NCI-H2227 (cell line): ENCODE measurements at regions not wholly inside any gene's neighbourhood (a gene's known extent, or its start where the extent isn't known, plus 50 kb on each side); places are given as distances from the start of the nearest gene placed in this dataset.
"Not testable (repeated sequence)": the region's sequence is repeated elsewhere in the genome, so short reads cannot be mapped to it uniquely, and the experiment has no call there.

Experiments used
- DNase-seq: peaks from one replicate; lab custom pipeline; 2025; ENCODE audit not compliant: unreplicated experiment; lab: John Stamatoyannopoulos, UW

DNA sequence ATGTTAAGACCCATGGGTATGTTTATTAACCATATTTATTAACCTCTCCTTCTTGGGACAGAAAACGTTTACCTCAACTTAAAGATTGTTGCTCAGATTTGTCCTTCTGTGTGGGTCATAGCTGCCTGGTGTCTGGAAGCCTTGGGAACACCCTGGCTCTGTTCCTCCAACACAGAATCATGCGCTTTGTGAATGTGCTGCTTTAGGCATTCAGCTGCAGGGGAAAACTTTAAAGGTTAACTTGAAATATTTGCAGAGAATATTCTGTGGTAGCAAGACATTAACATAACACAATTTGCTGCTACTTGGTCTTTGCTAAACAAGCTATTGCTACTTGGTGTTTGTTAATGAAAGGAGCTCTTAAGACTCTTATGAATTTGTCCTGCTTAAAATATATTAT, 50.5 kb upstream of the THOC3 start:
- not testable (repeated sequence) for DNase-seq

- DNase-seq, result not testable (repeated sequence)
Observed at GRCh38 chr5:176020852-176021251, 52.7 kb upstream of the THOC3 start.

DNA sequence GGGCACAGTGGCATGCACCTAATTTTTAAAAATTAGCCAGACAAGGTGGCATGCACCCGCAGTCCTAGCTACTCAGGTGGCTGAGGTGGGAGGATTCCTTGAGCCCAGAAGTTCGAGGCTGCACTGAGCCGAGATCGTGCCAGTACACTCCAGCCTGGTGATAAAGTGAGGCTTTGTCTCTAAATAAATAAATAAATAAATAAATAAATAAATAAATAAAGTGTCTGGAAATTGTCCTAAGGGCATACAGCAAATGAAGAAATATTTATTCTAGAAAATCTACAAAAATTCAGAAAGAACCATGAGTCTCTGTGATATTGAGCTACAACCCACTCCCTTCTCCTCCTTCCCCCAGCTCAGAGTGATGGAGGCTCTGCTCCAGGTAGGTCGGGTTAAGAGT, 55.4 kb upstream of the THOC3 start:
- DNase-seq, result not testable (repeated sequence)

- not testable (repeated sequence) for DNase-seq
Observed at GRCh38 chr5:176029445-176029844, 61.3 kb upstream of the THOC3 start.

GRCh38 chr5:176030361-176031117, 62.4 kb upstream of the THOC3 start:
- not testable (repeated sequence) for DNase-seq

- not testable (repeated sequence) for DNase-seq
Observed at GRCh38 chr5:176031118-176031510, 63.0 kb upstream of the THOC3 start.

GRCh38 chr5:176033186-176033585, 65.1 kb upstream of the THOC3 start:
- DNase-seq, result not testable (repeated sequence)

DNA sequence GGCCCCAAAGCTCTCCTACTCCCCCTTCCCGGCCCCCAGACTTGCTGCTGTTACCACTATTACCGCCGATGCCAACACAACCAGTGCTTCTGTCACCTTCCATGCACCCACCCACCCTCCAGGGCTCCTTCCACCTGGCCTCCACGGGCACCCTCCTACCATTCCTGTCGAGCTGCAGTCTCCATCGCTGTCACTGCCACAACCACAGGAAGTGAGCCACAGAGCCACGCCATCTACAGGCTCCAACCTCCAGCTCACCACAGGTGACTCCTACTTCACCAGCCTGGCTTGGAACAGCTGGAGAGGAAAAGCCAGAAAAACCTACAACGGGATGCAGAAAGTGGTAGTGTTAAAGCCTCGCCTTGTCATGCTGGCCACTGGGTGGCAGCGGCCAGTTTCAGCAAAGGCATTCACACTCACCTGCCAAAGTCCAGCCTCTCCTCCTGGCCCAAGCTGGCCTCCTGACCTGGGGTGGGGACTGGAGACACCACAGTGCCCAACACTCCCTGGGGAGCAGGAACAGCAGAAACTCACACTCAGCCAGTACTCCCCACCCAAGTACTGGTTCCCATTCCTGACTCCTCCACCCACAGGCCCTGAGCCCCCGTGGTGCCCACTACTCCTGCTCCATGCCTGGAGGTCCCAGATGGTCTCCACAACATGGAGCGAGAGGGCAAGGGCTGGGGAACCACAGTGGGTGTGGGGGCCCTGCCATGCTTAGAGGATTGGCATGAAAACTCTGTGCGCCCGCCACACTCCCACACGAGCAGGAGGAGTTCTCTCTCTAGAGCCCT, 66.5 kb upstream of the THOC3 start:
- not testable (repeated sequence) for DNase-seq

DNA sequence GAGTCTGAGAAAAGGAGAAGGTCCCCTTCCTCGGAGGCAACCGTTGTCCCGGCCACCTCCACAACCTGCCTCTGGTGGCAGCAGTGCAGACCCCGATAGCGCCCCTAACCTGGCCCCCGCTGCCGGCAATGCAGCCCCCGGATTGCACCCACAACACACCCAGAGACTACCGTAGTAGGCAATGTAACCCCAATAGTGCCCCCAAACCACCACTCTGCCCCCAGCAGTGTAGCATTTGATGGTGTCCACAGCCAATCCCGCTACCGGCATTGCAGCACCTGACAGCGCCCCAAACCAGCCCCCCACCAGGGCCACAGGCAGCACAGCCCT, 67.1 kb upstream of the THOC3 start:
- DNase-seq, result not testable (repeated sequence)

DNA sequence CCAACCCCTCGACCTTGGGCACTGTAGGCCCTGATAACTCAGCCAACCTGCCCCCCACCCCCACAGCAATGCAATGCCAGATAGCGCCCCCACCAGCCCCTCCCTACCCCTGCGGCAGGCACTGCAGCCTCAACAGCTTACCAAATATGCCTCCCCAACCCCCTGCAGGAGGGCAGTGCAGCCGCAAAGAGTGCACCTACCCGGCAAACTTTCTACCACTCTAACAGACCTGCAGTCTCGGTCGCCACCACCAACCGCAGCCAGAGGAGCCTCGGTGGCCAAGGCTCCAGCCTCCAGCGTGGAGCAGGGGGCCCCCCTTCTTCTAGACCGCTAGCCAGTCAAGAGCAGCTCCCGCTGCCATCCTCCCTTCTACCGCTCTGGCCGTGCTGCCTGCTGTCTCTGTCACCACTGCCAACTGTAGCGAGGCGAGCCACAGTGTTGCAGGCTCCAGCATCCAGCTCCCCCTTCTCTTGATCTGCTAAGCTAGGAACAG, 67.7 kb upstream of the THOC3 start:
- DNase-seq, result not testable (repeated sequence)

- not testable (repeated sequence) for DNase-seq
Observed at GRCh38 chr5:176036391-176036790, 68.3 kb upstream of the THOC3 start.

- DNase-seq, result not testable (repeated sequence)
Observed at GRCh38 chr5:176037190-176037589, 69.1 kb upstream of the THOC3 start.

DNA sequence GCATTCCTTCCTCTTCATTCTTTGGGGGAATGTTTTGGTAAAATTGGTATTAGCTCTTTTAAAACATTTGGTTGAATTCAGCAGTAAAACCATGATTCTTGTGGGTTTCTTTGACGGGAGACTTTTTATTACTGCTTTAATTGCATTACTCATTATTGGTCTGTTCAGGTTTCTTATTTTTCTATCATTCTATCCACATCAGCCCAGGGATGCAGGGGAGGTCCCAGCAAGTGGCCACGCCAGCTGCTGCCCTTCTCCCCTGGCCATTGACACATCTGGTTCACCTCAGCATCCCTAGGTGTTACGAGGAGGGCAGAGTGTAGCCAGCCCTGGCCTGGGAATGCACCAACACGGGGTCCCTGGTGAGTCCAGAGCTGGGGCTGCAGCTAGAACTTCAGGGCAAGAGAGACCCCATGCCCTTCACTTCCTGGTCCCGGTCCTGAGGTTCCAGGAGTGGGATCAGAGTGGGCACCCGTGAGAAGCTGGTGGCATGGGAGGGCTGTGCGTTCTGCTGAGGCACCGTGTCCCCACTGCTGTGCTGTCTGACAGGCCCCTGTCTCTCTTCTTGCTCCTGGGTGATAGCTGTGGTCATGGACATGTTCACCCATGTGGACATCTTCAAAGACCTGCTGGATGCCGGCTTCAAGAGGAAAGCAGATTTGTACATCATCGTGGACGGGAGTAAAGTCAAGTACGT, 72.1 kb upstream of the THOC3 start:
- not testable (repeated sequence) for DNase-seq

GRCh38 chr5:176041248-176041994, 73.3 kb upstream of the THOC3 start:
- not testable (repeated sequence) for DNase-seq

GRCh38 chr5:176042020-176042658, 74.0 kb upstream of the THOC3 start:
- not testable (repeated sequence) for DNase-seq

GRCh38 chr5:176043252-176043829, 75.2 kb upstream of the THOC3 start:
- DNase-seq, result not testable (repeated sequence)

GRCh38 chr5:176043986-176044385, 75.9 kb upstream of the THOC3 start:
- DNase-seq, result not testable (repeated sequence)

DNA sequence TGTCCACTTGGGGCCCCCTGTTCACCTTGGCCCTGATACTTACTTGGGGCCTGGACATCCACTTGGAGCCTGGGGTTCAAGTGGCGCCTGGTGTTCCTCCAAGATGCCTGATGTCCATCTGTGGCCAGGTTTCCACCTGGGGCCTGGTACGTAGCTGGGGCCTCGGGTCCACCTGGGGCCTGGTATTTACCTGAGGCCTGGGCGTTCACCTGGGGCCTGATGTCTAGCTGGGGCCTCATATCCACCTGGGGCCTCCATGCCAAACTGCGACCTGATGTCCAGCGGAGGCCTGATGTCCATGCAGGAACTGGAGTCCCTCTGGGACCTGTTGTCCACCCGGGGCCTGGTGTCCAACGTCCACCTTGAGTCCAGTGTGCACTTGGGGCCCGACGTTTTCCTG, 76.3 kb upstream of the THOC3 start:
- DNase-seq, result not testable (repeated sequence)

DNA sequence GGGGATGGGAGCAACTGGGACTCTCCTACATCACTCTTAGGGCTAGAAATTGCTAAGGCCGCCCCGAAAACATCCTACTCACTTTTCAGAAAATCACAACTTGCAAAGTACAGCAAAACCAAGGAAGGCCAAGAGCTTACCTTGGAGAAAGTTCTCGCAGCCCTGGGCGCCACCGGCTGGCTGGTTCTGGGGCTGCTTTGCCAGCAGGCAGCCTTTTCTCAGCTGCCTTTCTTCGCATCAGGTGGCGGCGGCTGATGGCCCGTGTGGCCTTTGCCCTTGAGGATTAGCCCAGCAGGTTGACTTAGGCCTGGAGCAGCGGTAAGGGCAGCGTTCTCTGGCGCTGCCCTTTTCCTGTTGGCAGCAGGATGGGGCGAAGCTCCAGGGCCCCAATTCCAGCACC, 77.3 kb upstream of the THOC3 start:
- DNase-seq, result not testable (repeated sequence)

DNA sequence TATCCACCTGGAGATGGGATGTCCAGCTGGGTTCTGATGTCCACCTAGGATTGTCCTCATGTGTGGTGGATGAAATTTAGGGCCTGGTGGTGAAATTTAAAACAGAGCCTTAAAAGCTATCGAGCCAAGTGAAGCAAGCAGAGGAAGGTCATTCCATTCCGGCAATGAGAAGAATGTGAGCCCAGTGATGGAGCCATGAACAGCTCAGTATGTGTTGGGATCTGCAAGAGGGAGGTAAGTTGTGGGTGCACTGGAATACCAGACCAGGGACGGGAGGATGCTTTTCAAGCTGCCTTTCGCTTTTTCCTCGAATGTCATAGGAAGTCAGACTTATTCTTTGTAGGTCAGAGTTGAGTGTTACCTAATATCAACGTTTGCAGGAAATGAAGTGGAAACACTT, 80.6 kb upstream of the THOC3 start:
- not testable (repeated sequence) for DNase-seq
